C1 segment of cervical spinal cord (tissue), 14 donors: ENCODE measurements at regions not wholly inside any gene's neighbourhood (a gene's known extent, or its start where the extent isn't known, plus 50 kb on each side); places are given as distances from the start of the nearest gene placed in this dataset.
"Not testable (repeated sequence)": the region's sequence is repeated elsewhere in the genome, so short reads cannot be mapped to it uniquely, and the experiment has no call there.

ENCODE experiments used
- DNase-seq, 14 donors: peaks; one replicate each; lab custom pipeline; 2025; lab: John Stamatoyannopoulos, UW

DNA sequence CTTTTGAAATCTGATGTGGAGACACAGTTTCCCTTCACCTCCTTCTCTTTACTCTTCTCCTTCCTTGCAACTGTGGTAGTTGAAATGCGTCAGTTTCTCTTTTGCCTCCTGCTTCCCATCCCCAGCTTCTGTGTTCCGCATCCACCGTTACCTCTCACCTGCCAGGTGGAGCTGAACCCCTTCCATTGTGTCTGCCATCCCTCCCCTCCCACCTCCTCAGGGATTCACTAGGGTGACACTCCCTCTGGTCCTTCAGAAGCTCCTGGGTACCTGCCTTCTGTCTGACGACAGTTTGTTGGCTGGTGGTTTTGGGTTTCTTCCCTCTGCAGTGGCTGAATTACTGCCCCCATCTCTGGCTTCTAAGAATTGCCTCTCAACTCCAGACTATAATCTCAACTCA is 132.1 kb downstream of the SLC24A2 start:
- DNase-seq, result no peak

DNA sequence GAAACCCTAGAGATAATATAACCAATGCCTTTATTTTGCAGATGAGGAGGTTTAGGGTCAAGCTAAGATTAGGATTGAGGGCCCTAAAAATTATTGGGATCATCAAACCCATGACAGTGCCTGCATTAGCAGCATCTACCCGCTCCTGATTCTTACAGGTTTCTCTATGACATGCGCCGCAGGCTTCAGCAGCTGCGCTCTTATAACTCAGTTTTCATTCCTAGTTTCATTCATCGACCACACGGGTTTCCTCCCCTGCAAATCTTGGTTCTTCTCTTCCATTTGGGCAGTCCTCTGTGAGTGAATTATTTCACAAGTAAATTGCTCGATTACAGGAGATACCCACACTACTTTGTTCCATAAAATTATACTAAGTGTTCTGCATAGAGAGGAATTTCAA is 137.2 kb downstream of the SLC24A2 start:
- DNase-seq, result no peak

DNA sequence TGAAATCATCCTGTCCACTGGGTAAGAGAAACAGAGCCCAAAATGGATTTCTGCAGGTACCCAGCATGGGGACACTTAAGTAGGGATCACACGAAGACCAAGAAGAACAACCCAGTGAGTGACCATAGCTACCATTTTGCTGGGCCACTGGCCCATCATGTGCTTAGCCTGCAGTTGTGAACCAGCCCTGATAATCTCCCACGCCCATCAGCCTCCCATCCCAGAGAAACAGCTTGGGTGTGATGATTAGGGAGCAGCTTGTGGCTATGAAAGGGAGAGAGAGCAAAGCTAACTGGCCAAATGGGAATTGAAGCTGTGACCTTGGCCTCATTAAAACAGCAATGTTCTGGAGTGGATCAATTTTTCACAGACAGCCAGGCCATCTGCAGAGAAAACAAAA is 138.5 kb downstream of the SLC24A2 start:
- no peak for DNase-seq

DNA sequence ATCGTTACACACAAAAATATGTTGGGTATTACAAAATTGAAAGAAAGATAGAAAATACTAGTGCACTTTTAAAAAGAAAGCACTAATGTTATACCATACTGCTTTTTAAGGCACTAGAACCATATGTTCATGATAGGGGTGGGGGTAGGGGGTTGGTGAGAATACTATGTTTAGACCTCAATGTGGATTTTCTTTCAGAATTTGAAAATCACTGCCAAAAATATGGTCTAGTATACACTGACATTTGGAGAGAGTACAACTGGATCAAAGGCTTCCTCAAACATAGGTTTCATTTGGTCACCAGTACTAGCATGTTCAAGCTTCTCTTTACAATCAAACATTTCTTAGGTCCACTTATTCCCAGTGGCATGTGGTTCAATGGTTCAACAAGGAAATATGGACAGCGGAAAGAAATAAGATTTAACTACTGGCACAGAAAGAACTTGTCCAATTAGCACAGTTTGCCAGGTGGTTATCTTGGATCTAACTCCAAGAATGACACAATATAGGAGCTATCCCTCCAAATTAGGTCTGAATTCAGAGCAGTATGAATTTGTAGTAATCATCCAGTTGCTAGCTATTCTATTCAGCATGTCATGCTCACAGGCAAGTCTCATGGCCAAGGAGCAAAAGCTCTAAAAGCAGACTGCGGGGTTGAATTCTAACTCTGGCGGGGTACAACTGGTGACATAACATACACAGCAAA is 139.3 kb downstream of the SLC24A2 start:
- no peak for DNase-seq

DNA sequence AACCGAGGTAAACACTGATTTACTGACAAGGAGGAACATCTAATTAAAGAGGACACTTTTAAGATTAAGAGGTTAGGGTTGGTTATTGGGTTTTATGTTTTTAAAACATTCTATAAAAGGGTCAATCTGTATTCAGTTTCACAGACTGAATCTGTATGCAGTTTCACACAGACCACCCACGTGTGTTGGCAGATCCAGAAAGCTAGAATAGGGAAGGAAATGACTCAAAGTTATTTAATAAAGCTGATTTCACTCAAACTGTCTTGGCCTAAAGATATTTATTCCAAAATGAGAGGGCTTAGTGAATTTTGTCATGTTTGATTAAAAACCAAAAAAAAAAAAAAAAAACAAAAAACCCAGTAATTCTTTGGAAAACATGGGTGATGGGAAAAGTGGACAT is 140.2 kb downstream of the SLC24A2 start:
- DNase-seq, result no peak

DNA sequence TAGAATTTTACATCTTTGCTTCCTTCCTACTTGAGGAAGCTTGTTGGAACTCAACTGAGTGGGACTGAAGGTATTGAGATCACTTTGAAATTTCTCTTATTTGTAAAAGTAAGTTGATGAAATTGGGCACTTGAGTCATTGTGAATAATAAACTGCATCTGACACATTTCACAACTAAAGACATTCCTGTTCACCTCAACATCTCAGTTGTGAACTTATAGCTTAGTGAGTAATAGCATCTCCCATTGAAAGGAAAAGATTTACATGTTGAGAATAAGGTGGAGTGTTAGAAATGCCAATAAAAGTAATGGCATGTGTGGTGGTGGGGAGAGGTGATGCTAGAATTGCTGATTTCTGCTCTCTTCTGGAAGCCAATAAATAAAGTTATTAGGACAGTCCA is 145.0 kb downstream of the SLC24A2 start:
- no peak for DNase-seq

DNA sequence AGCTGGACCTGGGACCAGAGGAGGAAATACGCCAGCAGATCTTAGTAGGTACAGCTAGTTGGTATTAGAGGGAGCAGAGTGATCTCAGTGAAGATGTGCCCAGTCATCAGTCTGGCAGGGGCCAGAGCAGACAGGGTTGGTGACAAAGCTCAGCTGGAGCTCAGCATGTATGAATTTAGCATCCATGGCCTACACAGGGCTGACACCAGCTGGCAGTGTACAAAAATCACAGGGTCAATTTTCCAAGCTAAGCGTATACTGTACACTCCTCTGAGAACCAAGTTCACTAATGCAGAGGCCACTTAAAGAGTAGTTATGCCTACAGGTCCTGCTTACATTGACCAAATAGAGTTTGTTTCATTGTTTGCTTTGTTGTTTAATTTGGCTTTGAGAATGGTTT is 146.6 kb downstream of the SLC24A2 start:
- peak in 8 of 14 donors; percentile 17 to 60 (median 46) for DNase-seq

DNA sequence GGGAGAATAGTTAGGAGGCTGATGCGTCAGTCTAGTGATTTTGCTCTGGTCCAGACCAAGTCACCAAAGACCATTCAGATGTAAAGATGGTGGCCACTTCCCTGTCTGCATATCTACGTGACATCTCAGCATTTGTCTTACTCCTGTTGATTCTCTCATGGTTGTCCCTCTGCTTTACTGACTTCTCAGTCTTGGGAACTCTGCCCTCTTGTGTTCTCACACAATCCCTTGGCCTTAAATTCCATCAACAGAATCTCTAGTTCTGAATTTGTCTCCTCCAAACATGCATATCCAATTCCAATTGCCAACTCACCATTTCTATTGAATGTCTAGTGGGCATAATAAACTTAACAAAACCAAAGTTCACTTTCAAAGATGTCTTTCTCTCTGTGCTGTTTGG is 147.8 kb downstream of the SLC24A2 start:
- DNase-seq, result peak in 1 of 14 donors; percentile 10

DNA sequence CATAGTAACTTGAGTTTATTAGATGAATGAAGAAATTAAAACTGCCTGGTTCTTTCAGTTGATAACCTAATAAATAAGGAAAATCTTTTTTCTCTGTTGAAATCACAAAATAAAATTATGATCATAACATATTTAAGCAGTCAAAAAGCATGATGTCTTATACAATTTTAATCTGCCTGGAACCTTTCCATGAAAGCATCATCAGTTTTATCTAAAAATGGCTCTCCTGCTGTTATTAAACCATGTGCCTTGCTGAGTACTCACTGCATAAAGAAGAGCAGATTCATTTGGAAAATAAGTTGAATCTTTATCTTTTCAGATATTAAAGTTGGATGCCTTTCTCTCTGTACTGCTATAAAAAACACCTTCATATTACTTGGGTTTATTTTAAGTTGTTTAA is 148.8 kb downstream of the SLC24A2 start:
- DNase-seq, result no peak

DNA sequence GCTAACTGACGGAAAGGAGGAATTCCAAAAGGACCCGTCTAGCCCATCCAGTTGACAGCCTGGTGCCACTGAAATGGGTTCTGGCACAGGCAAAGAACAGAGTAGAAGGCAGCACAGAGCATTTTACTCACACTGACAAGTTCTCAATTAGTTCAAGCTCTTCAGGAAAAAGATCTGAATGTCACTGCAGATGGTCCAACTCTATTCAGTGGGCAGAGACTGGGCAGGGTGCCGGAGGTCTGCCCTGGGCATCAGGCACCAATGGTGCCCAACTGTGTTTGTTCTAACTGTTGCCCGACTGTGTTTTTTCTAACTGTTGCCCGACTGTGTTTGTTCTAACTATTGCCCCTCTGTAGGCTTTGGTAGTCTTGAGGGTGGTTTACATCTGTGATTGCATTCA is 151.8 kb downstream of the SLC24A2 start:
- peak in 2 of 14 donors; percentile 2 to 23 for DNase-seq

DNA sequence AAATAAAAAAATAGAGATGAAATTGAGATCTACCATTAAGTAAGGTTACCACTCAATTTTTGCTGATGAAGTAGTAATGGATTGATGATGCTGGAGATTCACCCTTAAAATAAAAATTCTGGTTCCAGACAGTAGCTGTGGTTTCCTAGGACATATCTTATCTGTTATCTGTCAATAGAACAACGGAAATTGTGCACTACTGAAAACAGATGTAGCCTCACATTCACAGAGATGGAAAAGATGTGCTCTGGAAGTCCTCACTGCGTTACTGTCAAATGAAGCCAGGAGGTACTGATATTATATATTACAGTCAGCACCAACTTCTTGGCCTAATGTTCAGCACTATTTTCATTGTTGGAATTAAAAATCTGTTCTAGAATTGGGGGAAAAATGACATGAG is 154.0 kb downstream of the SLC24A2 start:
- no peak for DNase-seq

DNA sequence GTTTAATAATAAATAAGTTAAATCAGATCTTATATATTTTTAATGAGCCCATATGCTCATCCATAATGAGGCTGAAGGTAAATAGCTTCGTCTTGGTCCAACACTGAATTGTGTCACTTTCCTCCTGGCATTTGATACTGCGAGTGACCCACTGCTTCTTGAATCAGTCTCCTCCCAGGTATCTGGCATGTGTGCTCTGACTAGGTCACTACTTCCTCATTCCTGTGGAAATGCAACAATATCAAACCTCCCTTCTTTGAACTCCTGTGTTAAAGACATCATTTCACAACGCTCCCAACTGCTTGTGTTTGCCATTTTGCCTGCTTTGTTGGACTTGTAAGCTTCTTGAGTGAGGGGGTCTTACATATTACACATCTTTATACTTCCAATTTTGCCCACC is 157.7 kb downstream of the SLC24A2 start:
- no peak for DNase-seq

DNA sequence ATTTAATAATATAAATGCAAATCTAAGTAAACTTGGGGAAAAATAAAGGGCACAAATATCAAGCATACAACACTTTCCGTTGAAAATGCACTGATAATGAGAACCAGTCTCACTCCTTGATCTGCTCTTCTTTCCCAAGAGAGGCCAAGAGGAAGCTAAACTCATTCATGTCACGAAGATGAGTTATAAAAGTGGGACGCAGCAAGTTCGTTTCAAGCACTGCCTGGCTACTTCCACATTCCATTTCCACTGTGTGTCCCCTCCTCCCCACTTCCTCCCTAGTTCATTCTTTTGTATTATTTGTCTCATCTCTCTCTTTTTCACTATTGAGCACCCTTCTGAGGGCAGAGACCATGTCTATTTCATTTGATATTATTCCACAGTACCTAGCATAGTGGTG is 158.1 kb downstream of the SLC24A2 start:
- no peak for DNase-seq

DNA sequence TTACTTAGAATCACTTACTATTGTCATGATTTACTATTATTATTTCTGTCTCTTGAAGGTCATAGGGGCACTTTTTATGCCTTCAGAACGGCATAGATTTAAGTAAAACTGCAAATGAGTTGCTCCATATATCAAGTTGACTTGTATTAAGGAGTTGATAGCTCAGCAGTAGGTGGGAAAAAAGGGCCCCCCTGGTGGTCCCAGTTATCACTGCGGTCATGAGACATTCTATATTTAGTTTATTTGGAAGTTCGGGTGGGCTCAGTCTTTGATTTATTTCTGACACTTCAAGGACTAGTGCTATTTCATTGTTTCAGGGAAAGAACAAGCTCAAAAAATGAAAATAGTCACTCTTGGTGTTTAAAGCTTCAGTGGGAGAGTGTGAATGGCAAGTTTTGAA is 159.3 kb downstream of the SLC24A2 start:
- DNase-seq, result no peak

DNA sequence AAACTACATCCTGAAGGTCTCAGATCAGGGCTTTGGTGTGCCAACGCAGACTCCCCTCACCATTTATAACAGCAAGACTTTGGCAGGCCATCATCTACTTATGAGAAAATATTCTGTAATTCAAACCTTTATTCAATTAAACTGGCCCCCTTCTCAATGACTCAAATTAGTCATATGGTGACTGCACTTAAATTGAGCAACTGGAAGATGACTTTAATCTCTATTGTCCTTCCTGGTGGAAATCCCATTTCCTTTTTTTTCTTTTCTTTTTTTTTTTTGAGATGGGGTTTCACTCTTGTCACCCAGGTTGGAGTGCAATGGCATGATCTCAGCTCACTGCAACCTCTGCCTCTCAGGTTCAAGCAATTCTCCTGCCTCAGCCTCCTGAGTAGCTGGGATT is 163.4 kb downstream of the SLC24A2 start:
- not testable (repeated sequence) for DNase-seq

DNA sequence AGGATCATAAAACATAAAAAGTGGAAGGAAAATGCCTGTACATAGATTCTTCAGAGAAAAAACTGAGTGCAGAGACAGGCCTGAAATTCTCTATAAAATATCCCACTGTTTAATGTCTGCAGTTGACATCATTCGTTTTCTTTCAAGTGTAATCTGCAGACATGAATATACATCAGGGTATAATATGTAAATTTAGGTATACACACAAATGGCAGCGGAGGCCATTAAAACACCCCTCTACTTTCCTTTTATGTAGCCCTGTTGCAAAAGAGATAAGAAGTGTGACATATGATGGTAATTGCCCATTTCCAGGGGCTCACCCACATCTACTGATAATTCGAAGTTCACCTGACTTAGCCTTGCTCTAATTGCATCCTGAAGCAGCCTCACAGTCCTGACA is 164.3 kb downstream of the SLC24A2 start:
- DNase-seq, result no peak

DNA sequence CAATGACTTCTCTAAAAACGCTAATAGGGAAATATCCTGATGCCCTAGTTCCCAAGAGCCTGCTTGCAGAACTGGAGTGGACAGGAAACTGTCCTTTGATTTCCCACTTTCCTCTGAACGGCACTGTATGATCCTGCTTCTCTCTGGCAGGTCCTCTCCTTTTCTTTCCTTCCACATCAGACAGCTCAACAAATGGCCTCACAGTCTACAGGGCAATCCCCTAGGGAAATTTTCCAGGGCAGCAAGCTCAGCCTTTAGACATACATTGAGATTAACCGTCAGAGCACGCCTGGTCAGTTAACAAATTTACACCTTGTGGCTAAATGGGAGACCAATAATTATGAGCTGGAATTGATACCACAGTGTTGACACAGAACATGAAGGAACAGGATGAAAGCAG is 164.9 kb downstream of the SLC24A2 start:
- peak in 1 of 14 donors; percentile 20 for DNase-seq

DNA sequence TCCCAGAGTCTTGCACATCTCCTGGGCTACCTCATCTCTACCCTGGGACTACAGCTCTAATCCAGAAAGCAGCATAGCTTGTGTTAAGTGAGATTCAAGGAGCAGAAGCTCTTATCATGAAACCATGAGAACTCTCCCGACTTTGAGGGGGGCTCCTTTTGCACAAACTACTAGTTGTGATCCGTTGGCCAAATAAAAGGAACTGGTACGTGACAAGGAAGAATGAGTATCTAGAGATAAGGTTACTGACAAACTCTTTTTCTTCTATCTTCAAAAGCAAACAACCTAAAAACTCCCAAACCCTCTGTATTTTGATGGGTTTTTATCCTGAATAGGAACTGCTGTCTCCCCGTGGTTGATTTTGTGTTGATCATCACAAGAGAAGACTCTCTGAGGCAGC is 168.5 kb downstream of the SLC24A2 start:
- no peak for DNase-seq

DNA sequence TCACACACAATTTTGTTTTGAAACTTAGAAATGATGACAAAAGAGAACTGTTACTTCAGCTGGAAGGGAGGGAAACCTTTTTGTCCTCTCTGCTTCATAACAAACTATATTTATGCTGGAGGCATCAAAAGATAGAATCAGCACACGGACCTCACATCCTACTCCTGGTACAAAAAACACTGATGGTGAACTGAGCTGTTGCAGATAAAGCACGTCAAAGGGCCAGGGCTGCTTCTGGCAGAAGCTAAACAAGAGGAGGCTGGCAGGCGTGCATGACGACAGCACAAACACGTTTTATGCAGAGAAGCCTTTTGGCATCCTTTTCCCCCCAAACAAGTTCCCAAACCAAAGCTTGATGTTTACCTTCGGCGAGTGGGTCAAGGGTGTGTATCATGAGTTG is 169.6 kb downstream of the SLC24A2 start:
- peak in 3 of 14 donors; percentile 14 to 68 (median 54) for DNase-seq

DNA sequence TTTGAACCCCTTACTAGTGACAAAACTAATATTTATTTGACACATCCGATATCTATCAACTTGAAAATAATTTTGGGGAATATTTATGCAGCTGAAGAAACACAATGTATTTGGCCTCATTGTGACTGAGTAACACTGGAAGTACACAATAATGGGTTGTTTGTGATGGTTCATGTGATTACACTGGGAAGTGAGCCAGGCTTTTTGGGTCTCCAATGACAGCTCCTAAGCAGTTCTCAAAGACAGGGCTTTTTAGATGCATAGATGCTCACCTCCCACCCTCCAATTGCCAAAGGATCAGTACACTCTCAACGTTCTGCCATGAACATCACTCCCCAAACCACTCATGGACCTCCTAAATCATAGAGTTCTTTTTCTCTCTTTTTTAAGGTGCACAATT is 170.0 kb downstream of the SLC24A2 start:
- DNase-seq, result peak in 11 of 14 donors; percentile 17 to 78 (median 43)

DNA sequence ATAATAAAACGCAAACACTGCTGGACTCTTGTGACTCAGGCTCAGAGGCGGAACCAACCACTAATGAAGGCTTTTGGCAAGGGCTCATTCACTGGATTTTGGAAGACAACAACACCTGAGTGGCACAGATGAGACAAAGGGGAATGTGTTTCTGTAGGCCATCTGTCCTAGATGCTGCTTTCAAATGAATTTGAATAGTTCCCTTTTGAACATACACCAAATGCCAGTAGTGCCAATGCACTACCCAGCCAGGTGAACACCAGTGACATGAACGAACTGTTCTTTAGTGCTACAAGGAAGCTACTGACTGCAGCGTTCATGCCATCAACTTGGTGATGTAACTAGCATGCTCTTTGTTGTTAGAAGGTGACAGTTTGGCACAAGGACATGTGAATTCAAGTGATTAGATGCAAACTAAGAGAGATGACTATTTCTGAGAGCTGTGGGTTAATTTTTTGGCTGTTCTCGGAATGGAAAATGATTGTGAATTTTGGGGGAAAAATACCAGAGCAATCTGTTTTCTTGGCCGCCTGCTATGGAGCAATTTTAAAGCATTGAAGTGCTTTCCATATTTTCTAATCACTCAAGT is 173.7 kb downstream of the SLC24A2 start:
- peak in 1 of 14 donors; percentile 50 for DNase-seq

DNA sequence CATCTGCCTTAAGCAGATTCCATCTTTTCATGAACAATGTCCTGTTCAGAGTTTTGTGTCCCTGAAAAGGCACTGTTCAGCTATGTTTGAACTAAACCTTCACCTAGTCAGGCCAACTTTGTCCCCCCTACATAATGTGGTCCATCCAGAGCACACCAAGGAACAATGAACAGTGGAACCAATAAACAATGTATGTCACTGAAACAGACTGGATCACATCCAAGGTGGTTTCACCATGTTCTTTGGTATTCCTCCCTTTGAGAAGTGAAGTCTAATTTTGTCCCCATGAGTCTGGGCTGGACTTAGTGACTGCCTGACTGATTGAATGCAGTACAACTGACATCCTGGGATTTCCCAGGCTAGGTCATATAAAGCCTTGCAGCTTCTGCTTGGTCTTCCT is 174.5 kb downstream of the SLC24A2 start:
- DNase-seq, result no peak

DNA sequence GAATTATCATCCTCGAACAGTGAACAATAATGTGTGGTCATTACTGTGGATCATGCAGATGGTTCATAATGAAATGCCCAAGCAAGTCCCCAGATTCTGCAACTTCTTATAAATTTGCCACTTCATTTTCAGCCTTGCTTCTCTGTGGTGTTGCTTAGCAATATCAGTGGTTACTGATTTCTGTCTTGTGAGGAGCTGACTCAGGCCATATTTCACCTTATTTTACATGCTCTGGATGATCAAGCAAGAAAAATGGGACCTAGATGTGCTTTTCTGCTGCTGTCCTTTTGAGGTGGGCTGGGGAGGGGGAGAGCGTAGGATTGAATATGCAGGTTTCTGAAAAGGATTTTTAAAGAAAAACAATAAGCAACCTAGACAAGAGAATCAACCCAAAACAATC is 188.3 kb downstream of the SLC24A2 start:
- DNase-seq, result no peak

DNA sequence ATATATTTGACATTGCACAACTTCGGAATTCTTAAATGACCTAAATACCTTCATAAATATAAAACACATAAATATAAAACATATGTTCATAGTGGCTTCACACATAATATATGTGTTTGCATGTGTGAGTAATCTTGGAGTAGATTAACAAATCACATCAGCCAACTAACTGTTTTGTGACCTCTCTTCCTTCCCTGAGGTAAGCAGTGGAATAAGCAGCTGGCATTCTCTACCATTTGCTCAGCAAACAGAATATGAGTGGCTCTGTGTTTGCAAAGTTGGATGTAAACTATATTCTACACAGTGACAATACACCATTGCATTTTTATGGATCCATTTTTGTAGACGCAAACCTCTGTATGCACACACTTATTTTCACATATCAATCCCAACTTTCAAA is 189.9 kb downstream of the ACER2 start:
- DNase-seq, result no peak
